ENCODE measurements at regions not wholly inside any gene's neighbourhood (a gene's known extent, or its start where the extent isn't known, plus 50 kb on each side); places are given as distances from the start of the nearest gene placed in this dataset.

- H3K27me3 ChIP-seq (replicated peaks in 1 of 7), result no peaks in the 10 kb centered on the region
- no peak for DNase-seq
These were observed 168.7 kb downstream of the WT1 start for GRCh38 chr11:32266601-32267000.

GRCh38 chr11:32267679-32268187 lies 167.6 kb downstream of the WT1 start:
- H3K36me3 ChIP-seq, result no peaks in the 10 kb centered on the region
- no peak overlapping the region for H3K4me3 ChIP-seq
- DNase-seq, result no peak
- no peaks in the 10 kb centered on the region for H3K27me3 ChIP-seq (replicated peaks in 1 of 7)
- no peaks in the 10 kb centered on the region for H3K4me1 ChIP-seq
- H3K9me3 ChIP-seq, result no peaks in the 10 kb centered on the region
- TF ChIP-seq POLR2A (IDR thresholded peaks at IDR 0.05) (no peak), POLR2AphosphoS5 (IDR thresholded peaks at IDR 0.05) (no peak), CTCF (IDR thresholded peaks at IDR 0.05 in 8 of 11, conservative IDR thresholded peaks at IDR 0.05 in 3 of 11) (no peak)
- no peak overlapping the region for H3K27ac ChIP-seq
- WGBS, 5 donors, result 62 to 75% (median 72%) methylated on average over 7 of the region's 7 CpGs
- intact Hi-C loops (cut with DNase I; ENCODE audit: low total_unique reads), result no loop called here

More at GRCh38 chr11:32266601-32267000, 168.7 kb downstream of the WT1 start:
- Histone ChIP-seq H3K36me3 (no peaks in the 10 kb centered on the region), H3K27ac (no peak overlapping the region), H3K4me1 (no peaks in the 10 kb centered on the region), H3K4me3 (no peak overlapping the region), H3K9me3 (no peaks in the 10 kb centered on the region)
- WGBS, 5 donors, result 55 to 80% (median 76%) methylated on average over 4 of the region's 4 CpGs
- intact Hi-C loops (cut with DNase I; ENCODE audit: low total_unique reads), result no loop called here
- no peak for TF ChIP-seq CTCF (IDR thresholded peaks at IDR 0.05 in 8 of 11, conservative IDR thresholded peaks at IDR 0.05 in 3 of 11)
- TF ChIP-seq POLR2A (IDR thresholded peaks at IDR 0.05), result no peak
- TF ChIP-seq POLR2AphosphoS5 (IDR thresholded peaks at IDR 0.05), result no peak

- intact Hi-C loops (cut with DNase I; ENCODE audit: low total_unique reads), result no loop called here
- H3K27me3 ChIP-seq (replicated peaks in 1 of 7), result no peaks in the 10 kb centered on the region
- DNase-seq, result no peak
These were observed 161.4 kb downstream of the WT1 start for GRCh38 chr11:32273931-32274330.

GRCh38 chr11:32279672-32280071 lies 155.7 kb downstream of the WT1 start:
- intact Hi-C loops (cut with DNase I; ENCODE audit: low total_unique reads), result no loop called here
- no peaks in the 10 kb centered on the region for H3K4me1 ChIP-seq
- DNase-seq, result no peak
- no peaks in the 10 kb centered on the region for H3K36me3 ChIP-seq
- TF ChIP-seq POLR2AphosphoS5 (IDR thresholded peaks at IDR 0.05), result no peak
- no peak for TF ChIP-seq CTCF (IDR thresholded peaks at IDR 0.05 in 8 of 11, conservative IDR thresholded peaks at IDR 0.05 in 3 of 11)
- no peak for TF ChIP-seq POLR2A (IDR thresholded peaks at IDR 0.05)
- H3K9me3 ChIP-seq, result peaks cover 0 to 12% (median 3%) of the 10 kb centered on the region in 8 donors
- no peak overlapping the region for H3K4me3 ChIP-seq
- H3K27ac ChIP-seq, result no peak overlapping the region
- 64 to 81% (median 75%) methylated on average over 3 of the region's 3 CpGs for WGBS, 5 donors
- peaks cover 0 to 3% (median 0%) of the 10 kb centered on the region in 7 donors for H3K27me3 ChIP-seq (replicated peaks in 1 of 7)

More at GRCh38 chr11:32273931-32274330, 161.4 kb downstream of the WT1 start:
- WGBS, 5 donors, result 73 to 89% (median 83%) methylated on average over 4 of the region's 4 CpGs
- H3K4me1 ChIP-seq, result no peaks in the 10 kb centered on the region
- no peak for TF ChIP-seq CTCF (IDR thresholded peaks at IDR 0.05 in 8 of 11, conservative IDR thresholded peaks at IDR 0.05 in 3 of 11)
- TF ChIP-seq POLR2A (IDR thresholded peaks at IDR 0.05), result no peak
- no peak for TF ChIP-seq POLR2AphosphoS5 (IDR thresholded peaks at IDR 0.05)
- H3K36me3 ChIP-seq, result no peaks in the 10 kb centered on the region
- H3K4me3 ChIP-seq, result no peak overlapping the region
- H3K27ac ChIP-seq, result no peak overlapping the region
- no peaks in the 10 kb centered on the region for H3K9me3 ChIP-seq

Measured in spleen (tissue), 11 donors.